Globus pallidus (tissue), 1 donor: ENCODE measurements at regions not wholly inside any gene's neighbourhood (a gene's known extent, or its start where the extent isn't known, plus 50 kb on each side); places are given as distances from the start of the nearest gene placed in this dataset.

ENCODE experiments used
- DNase-seq: peaks from one replicate; pipeline ENCODE4 v3.0.0-alpha.2; 2015; ENCODE audit warnings: low spot score

DNA sequence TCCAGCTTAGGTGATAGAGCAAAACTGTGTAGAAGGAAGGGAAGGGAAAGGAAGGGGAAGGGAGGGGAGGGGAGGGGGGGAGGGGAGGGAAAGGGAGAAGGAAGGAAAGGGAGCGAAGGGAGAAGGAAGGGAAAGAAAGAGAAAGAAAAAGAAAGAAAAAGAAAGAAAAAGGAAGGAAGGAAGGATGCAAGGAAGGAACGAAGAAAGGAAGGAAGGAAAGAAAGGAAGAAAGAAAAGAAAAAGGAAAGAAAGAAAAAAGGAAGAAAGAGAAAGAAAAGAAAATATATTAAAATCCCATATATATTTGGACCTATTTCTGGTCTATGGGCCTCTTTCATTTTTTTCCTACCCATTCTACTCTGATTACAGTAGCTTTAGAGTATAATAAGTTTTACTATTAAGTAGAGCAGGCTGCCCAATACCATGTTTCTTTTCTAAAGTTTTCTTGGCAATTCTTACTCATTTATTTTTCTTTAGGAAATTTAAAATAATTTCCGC is 229.1 kb downstream of the AUH start:
- no peak for DNase-seq

DNA sequence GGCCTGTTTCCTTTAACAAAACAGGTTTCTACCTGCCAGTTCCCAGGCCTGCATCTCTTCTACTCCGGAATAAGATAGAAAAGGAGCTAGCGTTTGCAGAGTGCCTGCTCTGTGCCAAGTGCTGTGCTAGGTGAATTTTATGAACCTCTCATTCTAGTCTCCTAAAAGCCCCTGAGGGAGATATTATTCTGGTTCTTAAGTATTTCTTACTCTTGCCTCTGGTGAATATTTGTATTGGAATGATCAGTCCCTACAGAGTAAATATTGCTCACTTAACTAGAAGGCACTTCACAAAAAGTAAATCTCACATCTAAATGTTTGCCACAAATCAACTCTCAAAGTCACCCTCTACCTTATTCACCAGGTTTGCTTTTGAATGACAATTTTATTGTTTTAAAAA is 227.1 kb downstream of the AUH start:
- DNase-seq: no peak

GRCh38 chr9:91137391-91137790 is 224.3 kb downstream of the AUH start:
- no peak for DNase-seq

GRCh38 chr9:91138760-91139159 is 223.0 kb downstream of the AUH start:
- DNase-seq: no peak

DNA sequence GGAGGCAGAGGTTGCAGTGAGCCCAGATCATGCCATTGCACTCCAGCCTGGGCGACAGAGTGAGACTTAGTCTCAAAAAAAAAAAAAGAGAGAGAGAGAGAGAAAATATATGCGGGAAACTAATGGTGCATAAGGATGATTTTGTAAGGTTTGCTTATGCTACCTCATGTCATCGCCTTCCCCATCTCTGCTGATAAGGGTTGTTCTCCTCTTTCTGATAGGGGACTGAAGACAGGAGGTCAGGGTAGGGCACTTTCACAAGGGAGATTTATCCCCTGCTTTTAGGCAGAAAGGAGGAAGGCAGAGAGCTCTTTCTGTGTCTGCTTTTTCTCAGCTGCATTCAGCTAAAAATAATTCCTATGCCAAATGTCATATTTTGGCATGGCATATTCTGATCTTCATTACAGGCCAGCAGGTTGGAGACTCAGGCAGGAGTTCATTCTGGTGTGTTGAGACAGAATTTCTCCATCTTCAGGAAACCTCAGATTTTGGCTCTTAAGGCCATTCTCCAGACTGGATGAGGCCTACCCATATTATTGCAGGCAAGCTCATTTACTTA is 220.2 kb downstream of the AUH start:
- no peak for DNase-seq

GRCh38 chr9:91143162-91143561 is 218.6 kb downstream of the AUH start:
- no peak for DNase-seq

- no peak for DNase-seq
Measured at GRCh38 chr9:91143642-91144041, 218.1 kb downstream of the AUH start.

DNA sequence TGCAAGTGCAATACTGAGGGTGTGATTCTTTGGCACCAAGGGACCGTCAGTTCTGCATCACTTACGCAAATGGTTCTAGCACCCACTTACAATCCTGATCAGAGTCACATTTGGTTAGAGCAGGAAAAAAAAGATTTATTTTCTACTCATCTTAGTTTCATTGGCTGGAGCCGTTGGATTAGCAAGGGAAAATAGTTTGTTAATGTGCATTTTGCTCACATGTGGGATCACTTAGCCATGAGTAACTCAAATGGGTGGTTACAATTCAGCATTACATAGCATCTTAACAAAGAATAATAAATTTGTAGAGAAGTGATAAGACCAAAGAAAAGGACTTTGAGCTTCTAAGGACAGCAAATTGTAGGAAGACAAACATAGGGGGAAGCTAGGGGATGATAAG is 216.9 kb downstream of the AUH start:
- DNase-seq: no peak

GRCh38 chr9:91145496-91145895 is 216.2 kb downstream of the AUH start:
- no peak for DNase-seq

DNA sequence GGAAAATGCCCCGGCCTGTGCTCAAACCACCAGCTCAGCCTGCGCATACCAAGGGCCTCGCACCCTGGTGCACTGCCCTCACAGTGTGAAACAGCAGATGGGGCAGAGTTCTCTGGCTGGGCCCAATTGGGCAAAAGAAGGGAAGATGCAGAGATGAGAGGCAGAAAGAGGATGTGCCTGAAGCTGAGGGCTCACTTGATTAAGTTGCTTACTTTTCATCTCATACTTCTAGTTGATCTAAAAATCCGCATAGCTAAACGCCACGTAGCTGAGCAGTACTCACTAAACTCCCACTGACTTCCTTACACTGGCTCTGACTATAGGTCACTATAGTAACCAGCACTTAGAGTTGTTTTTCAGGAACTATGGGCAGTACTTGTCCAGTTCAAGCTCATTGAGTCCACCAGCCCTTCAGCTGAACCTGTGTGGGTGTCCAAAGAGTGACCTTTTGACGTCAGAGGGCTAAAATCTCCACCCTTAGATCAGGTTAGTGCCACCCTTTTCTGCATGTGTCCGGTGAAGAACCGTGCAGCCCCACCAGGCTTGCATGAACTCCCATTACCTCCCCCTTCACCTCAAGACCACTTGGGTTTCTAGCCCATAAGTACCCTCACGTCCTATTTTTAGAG is 215.2 kb downstream of the AUH start:
- DNase-seq: no peak

- DNase-seq: no peak
Measured at GRCh38 chr9:91147079-91147708, 214.5 kb downstream of the AUH start.

DNA sequence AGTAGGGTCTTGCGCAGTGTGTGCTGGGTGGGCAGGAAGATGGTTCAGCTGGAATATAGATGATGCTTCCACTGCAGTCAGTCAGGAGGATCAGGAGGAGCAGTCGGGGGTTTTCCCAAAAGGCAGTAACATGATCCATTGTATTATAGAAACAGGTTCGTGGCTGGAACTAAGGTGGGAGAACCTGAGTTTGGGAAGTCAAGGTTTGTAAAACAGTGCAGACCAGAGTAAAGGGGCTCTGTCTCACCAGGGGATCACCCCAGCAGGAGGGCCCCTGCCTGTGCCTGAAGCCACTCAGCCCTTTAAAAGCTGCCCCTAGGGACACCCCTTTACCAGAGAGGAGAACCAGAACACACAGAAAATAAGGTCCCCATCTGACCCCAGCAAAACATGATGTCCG is 213.4 kb downstream of the AUH start:
- no peak for DNase-seq

DNA sequence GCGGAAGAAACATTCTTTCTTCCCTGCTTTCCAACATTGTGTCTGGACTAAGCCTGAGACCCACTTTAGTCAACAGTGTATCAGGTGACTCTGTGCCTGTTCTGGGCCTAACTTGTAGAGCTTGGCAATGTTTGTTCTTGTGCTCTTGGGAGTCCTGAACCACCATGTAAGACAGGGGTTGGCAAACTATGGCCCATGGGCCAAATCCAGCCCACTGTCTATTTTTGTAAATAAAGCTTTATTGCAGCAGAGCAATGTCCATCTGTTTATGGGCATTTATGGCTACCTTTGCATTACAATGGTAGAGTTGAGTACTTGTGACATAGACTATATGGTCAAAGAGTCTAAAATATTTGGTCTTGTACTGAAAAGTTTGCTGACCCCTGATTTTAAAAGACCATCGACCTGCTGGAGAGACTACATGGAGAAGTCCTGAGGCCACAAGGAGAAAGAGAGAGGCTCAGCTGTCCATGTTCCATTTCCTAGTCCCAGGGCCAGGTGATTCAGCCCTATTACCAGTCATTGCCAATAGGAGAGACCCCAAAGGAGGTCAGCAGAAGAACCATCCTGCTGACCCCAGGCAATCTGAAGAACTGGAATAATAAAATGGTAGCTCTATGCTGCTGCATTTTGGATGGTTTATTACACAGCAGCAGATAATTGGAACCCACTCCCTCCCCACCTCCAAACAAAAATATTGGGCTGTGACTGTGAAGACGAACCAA is 211.3 kb downstream of the AUH start:
- no peak for DNase-seq

DNA sequence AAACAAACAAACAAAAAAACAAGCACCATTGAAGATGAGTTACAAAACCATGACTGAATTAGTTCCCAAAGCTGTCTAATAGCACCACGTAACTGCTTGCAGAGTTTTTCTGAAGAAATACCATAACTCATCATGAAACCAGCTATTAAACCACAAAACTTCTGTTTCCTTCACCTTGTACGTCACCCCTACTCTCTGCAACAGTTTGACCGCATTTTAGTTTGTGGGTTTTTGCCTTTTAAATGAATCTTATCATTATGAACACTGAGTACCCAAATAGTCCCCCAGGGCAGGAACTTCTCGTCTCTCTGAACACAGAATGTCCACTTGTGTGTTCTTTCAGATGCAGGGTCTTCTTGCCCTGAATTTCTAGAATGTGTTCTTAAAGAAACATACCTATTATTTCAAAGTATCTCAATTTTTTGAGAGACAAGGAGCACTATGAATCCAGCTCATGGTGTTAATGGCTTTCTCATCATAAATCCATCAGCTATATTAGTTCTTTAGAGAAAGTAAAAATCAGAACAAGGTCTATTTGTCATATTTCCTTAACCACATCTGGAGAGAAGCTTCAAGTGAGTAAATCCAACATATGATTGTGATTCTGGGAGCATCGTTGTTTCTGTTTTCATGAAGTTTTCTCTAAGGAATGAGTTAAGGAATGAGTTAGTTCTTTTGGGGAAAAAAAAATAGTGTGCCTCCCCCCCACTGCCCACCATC is 210.6 kb downstream of the AUH start:
- DNase-seq: no peak

DNA sequence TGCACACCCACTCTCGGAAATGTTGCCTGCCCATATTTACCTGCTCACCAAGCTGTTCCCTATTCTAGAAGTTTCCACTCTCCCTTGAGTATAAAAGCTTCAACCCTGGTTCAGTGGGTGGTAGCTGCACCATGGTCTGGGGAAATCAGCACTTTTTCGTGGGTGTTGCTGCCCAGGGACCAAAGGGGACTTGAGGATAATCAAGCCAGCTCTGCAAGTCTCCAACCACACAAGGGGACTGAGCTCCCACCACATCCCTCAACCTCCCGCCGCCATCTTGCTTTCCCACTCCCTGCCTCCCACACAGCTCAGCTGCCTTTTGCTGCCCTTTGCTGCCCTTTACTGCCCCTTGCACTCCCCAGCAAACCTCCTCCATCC is 210.0 kb downstream of the AUH start:
- DNase-seq: no peak

GRCh38 chr9:91154686-91155085 is 207.0 kb downstream of the AUH start:
- DNase-seq: no peak

GRCh38 chr9:91155181-91155580 is 206.5 kb downstream of the AUH start:
- DNase-seq: no peak

GRCh38 chr9:91155746-91156376 is 205.9 kb downstream of the AUH start:
- DNase-seq: no peak

DNA sequence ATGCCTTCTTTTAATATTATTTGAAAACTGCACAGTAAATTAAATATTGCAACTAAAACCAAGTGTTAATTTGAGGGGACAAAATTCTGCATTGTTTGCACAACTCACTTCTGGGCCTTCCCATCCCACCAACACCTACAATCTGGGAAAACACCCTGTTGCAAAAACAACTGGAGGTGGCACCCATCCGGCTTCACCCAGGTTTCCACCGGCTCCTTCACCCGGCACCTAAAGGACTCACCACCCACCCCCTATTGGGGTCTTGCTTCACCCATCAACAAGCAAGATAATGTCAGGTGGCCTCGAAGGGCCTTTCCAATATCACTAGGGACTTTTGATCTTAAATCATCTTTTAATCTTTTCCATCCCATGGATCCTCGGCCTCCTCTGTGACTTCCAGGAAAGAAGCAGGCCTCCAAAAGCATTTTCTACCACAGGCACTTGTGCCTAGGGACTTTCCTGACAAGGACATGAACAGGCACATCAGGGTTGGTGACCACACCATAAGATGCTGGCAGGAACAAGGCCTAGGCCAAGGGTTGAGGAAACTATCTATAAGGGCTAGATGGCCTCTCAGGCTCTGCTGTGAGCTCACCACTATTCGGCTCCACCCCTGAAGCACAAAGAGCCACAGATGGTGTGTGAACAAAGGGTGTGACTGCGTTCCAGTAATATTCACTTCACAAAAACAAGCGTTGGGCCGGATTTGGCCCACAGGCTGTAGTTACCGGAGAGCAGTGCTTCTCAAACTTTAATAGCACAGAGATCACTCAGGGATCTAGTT is 205.1 kb downstream of the AUH start:
- no peak for DNase-seq

GRCh38 chr9:91157883-91158282 is 203.8 kb downstream of the AUH start:
- no peak for DNase-seq

DNA sequence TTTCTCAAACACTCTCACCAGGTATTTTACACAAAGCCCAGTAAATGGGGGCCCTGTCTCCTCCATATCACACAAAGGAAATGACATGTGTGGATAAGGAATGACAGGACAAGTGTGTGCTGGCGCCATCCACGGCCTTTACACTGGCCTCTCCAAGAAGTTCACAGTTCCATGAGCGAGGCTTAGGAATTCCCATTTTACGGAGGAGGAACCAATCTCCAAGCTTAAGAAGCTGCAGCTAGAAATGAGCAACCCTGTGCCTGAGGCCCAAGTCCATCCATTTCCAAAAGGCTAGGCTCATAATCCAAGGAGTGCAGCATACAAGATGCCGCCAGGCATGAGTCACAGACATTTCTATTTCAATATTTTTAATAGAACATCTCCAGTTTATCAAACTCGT is 203.4 kb downstream of the AUH start:
- no peak for DNase-seq
